GM21786 (cell line): ENCODE measurements at regions not wholly inside any gene's neighbourhood (a gene's known extent, or its start where the extent isn't known, plus 50 kb on each side); places are given as distances from the start of the nearest gene placed in this dataset.

Experiments
- ATAC-seq: cut with Tn5 transposase; IDR thresholded peaks from one replicate; pipeline ENCODE4 v1.9.1; 2021; ENCODE audit not compliant: unreplicated experiment

DNA sequence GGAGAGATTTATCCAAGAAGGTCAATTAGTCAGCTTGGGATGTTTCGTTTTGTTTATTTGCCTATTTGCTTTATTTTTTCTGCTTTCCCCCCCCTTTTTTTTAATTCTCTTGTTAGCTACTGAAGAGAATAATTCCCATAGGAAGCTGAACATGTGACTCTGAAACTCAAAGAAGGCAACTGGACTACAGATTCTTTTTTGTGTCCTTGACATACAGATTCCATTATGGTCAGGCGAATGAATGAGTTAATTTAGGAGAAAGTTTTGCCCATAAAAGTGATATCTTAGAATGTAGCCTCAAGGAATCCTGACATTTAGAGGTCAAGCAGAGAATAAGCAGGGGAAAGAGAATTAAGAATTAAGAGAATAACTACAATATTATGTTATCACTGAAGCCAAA, 514.2 kb upstream of the LINC00305 start:
- no peak for ATAC-seq

- no peak for ATAC-seq
These were observed 510.3 kb upstream of the LINC00305 start for GRCh38 chr18:64659196-64659595.

- ATAC-seq = no peak
These were observed 504.2 kb upstream of the LINC00305 start for GRCh38 chr18:64653068-64653467.

DNA sequence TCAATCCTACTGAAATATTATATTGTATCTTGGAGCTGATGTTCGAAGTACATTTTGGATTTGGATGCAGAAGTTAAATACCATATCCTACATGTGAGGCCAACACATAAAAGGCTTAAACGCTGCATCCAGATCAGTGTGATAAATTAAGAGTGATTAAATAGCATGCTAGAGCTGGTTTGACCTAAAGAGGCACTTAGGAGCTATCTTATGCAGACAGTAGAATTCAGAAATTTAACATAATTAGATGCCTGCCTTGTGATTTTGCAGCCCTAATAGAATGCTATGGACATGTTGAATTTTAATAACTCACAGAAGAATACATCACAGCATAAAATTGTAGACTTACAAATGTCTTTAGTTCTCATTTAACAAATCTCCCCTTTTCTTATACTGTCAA, 501.2 kb upstream of the LINC00305 start:
- no peak for ATAC-seq

GRCh38 chr18:64645753-64646152, 496.9 kb upstream of the LINC00305 start:
- no peak for ATAC-seq

DNA sequence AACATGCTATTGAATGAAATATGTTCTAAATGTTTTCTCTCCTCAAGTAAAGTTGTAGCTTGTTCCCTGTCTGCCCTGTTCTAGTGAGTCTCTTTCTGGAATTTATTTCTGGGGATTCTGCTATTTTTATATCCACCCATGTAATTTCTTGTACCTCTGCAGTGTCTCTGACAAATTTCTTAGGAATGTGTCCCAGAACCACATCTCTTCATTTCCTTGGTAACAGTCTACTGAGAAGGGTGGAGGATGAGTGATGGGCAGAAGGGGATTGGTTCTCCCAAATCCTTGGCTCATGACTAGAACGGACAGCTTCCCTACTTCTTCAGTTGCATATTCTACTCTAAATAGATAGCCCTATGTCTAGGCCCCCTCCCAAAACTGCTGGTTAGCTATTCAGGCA, 490.6 kb upstream of the LINC00305 start:
- ATAC-seq = no peak

- ATAC-seq = no peak
These were observed 472.2 kb upstream of the LINC00305 start for GRCh38 chr18:64620971-64621560.

- no peak for ATAC-seq
These were observed 469.5 kb upstream of the LINC00305 start for GRCh38 chr18:64618390-64618789.

DNA sequence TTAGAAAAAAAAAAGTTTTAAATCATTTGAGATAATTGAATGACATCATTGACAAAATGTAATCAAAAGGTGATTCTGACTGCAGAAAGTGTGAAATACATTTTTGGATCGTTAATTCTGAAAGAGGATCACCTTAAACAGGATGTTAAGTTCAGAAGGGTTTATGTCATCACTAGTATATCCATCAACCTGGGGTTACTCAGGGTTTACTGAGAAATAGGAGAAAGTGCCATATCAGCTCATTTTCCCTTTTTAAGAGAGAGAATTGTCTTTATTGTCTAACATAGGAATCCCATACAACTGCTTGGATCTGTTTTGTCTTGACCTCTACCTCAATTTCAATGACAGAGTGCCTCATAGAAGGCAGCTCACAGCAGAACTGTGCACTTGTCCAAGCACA, 466.1 kb upstream of the LINC00305 start:
- ATAC-seq = no peak

DNA sequence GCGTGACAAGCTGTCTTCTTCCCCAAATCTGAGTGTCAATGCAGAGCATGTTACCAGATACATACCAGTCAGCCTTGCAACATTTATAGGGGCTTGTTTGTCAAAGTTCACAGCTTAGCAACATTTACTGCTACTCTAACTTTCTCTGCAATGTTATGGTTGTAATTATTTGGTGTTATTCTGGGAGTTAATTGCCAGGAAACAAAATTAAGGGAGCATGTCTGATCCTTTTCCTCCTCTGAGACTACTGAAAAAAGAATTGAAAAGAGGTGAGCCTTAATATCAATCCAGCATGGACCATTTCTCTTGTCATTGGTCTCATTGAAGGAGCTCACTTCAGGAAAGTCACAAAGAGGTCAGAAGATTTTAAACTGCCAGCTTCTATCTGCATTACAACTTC, 465.6 kb upstream of the LINC00305 start:
- ATAC-seq = no peak

DNA sequence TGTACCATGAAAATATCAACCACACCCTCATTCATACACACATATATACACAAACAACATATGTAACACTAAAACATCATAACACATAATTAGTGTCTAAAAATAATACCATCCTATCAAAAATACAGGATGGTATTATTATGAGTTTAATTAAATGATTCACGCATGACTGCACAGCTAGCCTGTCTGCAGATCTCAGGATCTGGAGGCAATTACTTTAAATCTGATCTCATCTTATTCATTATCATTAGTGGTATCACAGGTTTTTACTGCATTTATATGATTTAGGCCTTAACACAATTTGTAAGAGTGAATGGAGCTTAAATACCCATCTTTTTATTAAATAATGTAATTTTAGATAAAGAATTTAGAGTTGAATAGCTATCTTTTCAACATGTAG, 443.4 kb upstream of the LINC00305 start:
- ATAC-seq = no peak

GRCh38 chr18:64589000-64589399, 440.1 kb upstream of the LINC00305 start:
- no peak for ATAC-seq

DNA sequence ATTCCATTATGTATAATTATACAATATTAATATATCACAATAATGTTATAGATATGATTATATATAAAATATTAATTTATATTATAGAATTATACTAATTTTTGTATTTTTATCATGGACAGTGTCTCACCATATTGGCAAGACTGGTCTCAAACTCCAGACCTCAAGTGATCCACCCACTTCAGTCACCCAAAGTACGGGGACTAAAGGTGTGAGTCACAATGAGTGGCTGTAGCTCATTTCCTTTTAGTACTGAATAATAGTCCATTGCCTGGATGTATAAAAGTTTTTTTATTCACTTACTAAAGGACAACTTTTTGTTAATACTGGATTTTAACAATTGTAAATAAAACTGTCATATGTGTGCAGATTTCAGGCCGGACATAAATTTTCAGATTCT, 417.6 kb upstream of the LINC00305 start:
- no peak for ATAC-seq

GRCh38 chr18:64562651-64563050, 413.8 kb upstream of the LINC00305 start:
- ATAC-seq = no peak

DNA sequence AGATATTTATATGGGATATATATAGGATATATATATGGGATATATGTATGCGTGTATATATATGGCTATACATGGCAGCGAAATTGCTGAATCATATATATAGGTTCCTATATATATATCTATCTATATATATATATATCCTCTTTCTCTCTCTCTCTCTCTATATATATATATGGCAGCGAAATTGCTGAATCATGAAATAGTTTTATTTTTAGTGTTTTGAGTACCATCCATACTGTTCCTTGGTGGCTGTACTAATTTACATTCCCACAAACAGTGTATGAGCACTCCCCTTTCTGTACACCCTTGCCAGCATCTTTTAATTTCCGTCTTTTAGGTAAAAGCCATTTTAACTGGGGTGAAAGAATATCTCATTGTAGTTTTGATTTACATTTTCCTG, 397.6 kb upstream of the LINC00305 start:
- ATAC-seq = no peak

GRCh38 chr18:64539847-64540246, 391.0 kb upstream of the LINC00305 start:
- no peak for ATAC-seq

- ATAC-seq = no peak
These were observed 379.8 kb upstream of the LINC00305 start for GRCh38 chr18:64528646-64529045.

GRCh38 chr18:64519201-64519600, 370.3 kb upstream of the LINC00305 start:
- no peak for ATAC-seq

DNA sequence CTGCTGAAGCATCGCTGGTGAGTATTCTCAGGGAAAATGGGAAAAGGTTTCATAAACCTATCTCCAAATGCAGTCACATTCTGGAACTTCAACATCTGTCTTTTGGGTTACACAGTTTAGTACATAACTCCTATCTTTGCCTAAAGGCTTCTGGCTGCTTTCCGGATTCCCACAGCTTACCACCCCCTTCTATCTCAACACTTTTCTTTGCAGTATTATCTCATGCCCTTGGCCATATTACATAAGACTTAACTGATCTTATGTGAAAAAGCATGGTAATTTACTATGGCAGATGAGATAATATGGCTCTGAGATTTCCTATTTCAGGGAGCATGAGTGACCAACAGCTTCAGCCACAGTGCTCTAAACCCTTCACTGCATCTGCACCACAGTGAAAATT, 369.3 kb upstream of the LINC00305 start:
- ATAC-seq = no peak

- ATAC-seq = no peak
These were observed 364.5 kb upstream of the LINC00305 start for GRCh38 chr18:64513401-64513800.

GRCh38 chr18:64490207-64490606, 341.3 kb upstream of the LINC00305 start:
- ATAC-seq = no peak

- no peak for ATAC-seq
These were observed 339.8 kb upstream of the LINC00305 start for GRCh38 chr18:64488698-64489097.

DNA sequence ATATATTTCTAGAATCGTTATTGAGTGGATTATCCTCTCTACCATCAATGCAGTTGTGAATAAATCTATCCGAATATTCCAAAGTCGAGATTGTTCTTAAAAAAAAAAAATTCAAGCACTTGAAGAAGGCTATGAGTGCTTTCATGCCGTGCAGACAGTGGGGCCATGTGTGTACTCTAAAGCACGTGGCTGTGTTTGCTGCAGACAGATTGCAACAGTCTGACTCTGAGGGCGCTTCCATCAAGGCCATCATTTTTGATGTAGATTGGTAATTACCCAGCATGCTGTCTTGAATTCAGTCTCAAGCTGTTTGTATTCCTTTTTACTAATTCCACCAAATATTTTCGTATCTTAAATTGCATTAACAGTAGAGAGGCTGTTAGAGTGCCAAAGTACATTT, 325.9 kb upstream of the LINC00305 start:
- no peak for ATAC-seq

DNA sequence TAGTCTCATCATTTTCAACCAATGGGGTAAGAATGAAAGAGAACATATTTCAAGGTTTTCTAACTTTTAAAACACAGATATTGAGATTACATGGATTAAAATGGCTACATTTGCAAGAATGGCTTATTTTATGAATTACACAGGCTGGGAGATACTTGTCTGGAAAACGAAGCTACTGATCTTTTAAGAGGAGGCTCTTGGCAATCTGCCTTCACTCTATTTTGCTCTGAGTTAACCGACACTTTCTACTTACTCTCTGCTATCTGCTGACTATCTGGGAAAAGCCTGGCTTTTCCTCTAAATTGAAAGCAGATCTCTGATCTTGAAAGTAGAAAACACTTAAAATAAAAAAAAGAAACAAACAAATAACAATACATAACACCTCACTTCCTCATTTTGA, 325.4 kb upstream of the LINC00305 start:
- no peak for ATAC-seq
